ENCODE measurements at regions not wholly inside any gene's neighbourhood (a gene's known extent, or its start where the extent isn't known, plus 50 kb on each side); places are given as distances from the start of the nearest gene placed in this dataset.
"Not testable (repeated sequence)": the region's sequence is repeated elsewhere in the genome, so short reads cannot be mapped to it uniquely, and the experiment has no call there.

DNA sequence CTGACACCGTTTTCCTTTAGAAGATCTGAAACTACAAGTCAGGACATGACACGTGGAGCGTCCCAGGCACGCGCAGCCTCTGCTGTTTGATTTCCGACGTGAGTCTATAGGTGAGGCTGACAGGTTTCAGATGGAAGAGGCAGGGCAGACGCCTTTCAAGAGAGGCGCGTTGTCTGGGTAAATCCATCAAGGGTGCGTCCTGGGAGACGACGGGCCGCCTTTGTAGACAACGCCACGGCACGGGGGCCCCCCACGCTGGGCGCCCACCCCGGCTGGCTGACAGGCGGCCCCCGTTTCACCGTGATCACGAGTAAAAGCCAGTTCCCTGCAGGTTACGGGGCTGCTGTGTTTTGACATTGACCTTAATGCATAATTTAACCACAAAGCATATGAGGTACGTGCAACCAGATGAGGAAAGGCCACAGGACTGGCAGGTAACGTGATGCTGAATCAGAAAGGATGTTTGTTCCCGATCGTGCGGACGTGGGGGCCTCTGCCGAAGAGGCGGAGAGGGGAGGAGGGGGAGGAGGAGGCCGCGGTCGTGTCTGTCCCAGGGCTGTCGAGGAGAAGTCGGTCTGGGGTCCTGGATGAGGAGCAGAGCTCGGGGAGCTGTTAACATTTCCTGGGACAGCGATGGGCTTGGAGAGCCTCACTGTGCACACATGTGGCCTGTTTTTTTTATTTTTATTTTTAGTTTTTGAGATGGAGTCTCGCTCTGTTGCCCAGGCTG, 51.1 kb upstream of the PPP2R3B start:
- no peak for DNase-seq

DNA sequence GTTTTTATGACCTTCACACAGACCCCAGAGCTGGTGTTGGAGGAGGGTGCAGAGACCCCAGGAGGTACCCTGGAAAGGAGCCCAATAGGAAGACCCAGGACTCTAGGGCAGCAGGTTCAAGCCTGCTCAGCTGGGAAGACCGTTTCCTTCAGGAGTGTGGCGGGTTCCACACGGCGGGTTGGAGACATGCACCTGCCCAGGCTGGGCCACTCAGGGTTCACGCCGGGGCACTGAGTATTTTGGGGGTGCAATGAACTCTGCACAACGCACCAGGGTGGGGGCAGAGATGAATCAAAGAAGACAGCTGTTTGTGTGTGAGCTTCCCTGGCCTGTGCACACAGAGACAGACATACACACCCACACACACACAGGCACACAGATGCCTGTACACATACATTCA, 52.5 kb upstream of the PPP2R3B start:
- DNase-seq: no peak

DNA sequence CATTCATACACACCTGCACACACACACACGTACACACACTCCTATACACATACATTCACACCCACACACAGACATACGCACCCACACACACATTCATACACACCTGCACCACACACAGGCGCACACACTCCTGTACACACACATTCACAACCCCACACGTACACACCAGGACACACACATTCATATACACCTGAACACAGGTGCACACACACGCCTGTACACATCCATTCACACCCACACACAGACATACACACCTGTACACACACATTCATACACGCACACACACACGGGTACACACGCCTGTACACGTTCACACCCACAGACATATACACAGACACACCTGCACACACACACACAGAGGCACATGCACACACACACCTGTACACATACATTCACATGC, 53.0 kb upstream of the PPP2R3B start:
- DNase-seq: no peak

DNA sequence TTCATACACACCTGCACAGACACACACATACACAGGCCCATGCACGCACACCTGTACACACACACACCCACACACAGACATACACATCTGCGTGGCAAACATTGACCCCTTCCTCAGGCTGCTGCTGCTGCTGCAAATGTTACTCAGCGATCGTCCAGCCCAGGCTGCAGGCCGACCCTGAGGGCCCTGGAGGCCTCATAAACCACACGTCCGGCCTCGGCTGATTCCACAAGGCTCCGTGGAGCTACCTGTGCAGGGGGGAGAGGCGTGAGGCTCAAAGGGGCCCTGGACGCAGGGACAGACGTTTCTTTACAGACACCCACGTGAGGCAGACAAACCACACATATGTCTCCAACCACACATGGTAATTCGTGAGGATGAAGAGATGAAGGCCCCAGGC, 53.9 kb upstream of the PPP2R3B start:
- DNase-seq: no peak

DNA sequence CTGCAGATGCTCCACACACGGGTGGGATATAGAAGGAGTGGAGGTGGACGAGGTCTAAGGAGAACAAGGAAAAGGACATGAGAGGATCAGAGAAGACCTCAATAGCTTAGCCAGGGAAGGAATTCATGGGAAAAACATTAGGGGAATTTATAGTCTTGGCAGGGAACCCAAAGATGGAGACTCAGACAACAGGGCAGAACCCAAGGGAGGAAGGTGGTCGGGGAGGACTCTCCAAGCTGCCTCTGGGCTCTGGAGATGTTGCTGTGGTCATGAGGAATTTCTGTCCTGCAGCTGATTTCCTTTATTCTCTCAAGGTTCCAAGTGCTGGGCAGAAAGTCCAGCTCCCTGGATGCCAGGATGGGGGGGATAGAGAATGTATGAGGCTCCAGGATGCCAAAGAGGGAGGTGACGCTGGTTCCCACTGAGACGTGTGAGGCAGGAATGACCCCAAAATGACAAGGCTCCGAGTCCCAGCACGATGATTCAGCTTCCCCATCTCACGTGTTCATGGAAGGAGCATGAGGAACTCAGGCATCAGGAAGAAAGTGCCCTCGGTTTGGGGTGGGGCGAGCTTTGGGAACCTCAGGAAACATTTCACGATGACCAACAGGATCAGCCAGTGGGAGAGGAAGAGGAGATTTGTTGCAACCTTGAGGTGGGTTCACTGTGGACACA, 57.0 kb upstream of the PPP2R3B start:
- no peak for DNase-seq

DNA sequence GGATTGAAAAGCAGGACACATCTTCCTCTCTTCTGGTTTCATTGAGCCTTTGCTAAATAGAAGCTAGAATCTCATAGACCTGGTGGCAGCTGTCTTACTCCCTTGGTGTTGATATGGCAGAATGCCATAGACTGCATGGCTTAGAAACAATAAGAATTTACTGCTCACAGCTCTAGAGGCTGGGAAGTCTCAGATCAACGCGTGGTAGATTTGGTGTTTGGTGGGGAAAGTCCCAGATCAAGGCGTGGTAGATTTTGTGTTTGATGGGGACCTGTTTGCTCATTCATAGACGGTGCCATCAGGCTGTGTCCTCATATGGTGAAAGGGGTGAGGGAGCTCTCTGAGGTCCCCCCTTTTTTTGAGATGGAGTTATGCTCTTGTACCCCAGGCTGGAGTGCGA, 57.6 kb upstream of the PPP2R3B start:
- DNase-seq: no peak

DNA sequence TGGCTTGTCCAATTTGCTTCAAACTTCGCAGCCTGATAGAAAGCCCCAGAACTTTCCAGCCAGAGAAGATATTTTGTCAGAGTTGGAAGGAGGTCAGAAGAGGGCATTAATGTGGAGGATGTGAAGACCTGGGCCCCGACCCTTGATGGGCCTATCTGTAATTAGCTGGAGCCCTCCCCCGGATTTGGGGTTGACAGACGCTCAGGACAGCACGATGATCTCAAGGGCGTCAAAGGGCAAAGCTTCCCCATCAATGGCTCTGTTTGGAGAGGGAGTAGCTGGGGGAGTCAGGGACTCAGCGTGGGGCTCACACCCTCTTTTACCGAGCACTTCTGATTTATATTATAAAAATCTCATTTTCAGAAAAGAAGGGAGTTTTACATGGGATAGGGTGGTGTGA, 59.0 kb upstream of the PPP2R3B start:
- DNase-seq: no peak

DNA sequence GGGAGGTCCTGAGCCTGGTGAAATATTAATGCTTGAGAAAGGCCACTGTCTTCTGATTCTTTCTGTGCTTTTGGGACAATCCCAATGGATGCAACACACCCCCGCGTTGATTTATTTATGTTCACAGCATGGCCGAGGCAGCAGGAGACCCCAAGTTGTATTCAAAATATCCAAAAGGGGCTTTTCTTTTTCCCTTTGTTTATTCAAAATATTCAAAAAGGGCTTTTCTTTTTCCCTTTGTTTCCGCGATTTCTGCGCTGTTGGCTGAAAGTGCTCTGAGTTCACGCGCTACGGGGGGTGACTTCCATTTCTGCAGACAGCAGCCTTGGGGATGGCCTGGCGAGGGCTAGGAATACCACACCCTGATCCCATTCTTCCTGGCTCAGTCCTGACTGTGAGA, 59.5 kb upstream of the PPP2R3B start:
- DNase-seq: no peak

DNA sequence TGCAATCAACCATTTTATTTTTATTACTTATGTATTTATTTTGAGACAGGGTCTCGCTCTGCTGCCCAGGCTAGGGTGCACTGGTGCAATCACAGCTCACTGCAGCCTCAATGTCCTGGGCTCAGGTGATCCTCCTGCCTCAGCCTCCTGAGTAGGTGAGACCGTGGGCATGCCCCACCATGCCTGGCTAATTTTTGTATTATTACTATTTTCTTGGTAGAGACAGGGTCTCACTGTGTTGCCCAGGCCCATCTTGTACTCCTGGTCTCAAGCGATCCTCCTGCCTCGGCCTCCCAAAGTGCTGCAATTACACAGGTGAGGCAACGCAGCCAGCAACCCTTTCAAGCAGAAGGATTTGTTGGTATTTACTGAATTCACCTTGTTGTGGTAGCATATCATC, 60.3 kb upstream of the PPP2R3B start:
- DNase-seq: no peak

DNA sequence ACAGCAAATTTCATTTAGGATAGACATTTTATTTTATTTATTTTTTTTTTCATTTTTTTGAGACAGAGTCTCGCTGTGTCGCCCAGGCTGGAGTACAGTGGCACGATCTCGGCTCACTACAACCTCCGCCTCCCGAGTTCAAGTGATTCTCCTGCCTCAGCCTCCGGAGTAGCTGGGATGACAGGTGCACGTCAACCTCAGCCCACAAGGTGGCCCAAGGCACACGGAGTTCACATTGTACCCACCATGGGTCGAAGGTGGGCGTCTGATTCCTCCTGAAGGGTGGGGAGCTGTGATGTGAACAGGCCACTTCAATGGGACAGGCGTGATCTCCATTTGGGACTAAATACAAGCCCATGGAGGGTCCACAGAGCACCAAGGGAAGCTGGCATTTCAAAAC, 65.0 kb upstream of the PPP2R3B start:
- not testable (repeated sequence) for DNase-seq

DNA sequence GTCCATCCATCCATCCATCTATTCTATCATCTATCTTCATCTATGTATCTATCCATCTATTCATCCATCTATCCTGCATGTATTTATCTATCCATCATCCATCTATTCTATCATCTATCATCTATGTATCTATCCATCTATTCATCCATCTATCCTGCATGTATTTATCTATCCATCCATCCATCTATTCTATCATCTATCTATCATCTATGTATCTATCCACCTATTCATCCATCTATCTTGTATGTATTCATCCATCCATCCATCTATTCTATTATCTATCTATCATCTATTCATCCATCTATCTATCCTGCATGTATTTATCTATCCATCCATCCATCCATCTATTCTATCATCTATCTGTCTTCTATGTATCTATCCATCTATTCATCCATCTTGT, 65.9 kb upstream of the PPP2R3B start:
- no peak for DNase-seq

DNA sequence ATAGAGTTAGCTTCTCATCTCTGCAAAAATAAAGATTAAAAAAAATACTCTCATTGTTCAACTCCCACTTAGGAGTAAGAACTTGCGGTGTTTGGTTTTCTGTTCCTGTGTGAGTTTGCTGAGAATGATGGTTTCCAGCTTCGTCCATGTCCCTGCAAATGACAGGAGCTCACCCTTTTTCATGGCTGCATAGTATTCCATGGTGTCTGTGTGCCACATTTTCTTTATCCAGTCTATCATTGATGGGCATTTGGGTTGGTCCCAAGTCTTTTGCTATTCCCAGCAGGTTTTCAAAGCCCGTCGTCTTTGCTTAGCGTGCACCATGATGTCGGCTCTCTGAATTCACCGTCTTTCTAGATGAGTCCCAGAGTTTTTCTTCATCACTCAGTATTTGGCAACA, 67.8 kb upstream of the PPP2R3B start:
- DNase-seq: not testable (repeated sequence)

DNA sequence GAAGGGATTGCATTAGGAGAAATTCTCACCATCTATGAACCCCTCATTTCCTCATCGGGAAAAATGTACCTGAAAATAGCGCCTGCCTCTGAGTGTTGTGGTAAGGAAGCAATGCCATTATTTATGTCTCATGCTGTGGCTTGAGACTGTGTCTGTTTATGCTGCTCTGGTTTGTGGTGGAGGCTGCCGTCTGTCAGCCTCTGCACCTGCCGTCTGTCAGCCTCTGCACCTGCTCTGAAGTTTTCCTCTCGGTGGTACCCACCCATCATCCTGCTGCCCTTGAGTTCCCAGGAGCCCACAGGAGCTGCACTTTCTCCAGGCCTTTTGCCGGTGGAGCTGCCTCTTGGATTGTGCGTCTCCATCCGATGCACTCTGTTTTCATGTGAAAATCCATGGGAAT, 68.5 kb upstream of the PPP2R3B start:
- DNase-seq: no peak

DNA sequence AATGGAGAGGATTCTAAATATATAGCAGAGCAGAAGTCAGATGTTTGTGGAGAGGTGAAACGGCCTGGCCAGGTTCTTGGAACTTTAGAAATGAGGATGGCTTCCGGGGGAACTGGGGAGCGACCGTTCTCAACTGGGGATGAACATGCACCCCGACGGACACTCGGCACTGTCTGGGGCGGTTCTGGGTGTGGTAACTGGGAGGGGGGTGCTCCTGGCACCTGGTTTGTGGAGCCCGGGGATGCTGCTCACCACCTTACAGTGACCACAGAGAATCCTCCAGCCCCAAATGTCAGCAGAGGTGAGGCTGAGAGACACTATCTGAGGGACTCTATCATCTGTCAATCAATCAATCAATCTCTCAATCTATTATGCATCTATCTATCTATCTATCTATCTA, 69.0 kb upstream of the PPP2R3B start:
- DNase-seq: no peak

DNA sequence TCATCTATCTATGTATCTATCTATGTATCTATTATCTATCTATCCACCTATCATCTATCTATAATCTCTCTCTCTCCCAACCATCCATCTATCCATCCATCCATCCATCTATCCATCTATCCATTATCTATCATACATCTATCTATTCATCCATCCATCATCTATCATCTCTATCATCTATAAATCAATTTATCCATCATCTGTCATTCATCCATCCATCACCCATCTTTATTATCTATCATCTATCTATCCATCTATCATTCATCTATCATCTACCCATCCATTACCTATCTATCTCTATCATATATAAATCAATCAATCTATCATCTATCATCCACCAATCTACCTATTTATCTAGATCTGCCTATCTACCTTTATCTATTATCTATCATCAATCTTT, 69.4 kb upstream of the PPP2R3B start:
- DNase-seq: no peak

DNA sequence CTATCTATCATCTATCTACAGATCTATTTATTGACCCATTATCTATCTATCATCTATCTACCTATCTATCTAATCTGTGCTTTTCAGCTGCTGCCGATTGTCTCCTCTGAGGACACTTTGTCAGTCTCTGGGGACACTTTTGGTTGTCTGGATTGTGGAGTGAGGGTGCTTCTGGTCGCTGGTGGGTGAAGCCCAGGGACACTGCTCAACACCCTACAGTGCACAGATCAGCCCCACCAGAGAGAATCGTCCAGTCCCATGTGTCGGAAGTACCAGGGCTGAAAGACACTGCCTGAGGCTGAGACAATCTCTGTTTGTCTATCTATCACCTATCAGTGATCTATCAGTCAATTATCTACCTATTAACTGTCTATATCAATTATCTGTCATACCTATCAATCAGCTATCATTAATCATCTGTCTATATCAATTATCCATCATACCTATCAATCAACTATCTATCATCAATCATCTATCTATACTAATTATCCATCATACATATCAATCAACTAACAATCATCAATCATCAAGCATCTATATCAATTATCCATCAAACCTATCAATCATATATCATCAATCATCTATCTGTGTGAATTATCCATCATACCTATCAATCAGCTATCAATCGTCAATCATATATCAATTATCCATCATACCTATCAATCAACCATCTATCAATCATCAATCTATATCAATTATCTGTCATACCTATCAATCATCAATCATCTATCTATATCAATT, 70.0 kb upstream of the PPP2R3B start:
- DNase-seq: no peak

DNA sequence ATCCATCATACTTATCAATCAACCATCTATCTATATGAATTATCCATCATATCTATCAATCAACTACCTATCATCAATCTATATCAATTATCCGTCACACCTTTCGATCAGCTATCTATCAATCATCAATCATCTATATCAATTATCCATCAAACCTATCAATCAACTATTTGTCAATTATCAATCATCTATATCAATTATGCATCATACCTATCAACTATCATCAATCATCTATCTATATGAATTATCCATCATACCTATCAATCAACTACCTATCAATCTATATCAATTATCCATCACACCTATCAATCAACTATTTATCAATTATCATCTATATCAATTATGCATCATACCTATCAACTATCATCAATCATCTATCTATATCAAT, 70.6 kb upstream of the PPP2R3B start:
- DNase-seq: no peak

DNA sequence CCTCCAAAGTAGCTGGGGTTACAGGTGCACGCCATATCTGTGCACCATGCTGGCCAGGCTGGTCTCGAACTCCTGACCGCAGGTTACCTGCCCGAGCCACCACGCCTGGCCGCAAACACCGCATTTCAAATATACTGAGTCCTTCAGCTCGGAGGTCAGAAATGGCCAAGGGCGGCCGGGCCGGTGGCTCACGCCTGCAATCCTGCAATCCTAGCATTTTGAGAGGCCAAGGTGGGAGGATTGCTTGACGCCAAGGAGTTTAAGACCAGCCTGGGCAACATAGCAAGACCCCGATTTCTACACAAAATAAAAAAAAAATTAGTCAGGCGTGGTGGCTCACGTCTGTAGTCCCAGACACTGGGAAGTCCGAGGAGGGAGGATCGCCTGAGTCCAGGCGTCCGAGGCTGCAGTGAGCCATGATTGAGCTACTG, 71.9 kb upstream of the PPP2R3B start:
- no peak for DNase-seq

DNA sequence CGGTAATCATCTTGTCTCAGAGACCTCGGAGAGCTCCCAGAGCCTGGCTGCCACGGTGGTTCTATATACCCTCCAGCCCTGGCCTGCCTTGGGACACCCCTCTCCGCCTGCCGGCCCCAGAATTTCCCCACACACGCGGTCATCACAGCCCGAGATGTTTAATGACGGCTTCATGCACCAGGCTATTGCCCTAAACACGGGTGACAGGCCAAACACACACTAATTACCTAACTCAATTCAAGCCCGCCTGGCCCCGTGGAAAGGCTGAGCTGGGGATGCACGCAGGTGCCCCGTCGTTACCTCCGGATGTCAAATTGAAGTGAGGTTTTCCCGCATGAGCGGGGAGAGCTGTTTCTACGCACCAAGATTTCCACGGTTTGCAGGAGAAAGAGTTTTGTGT, 72.9 kb upstream of the PPP2R3B start:
- DNase-seq: no peak

DNA sequence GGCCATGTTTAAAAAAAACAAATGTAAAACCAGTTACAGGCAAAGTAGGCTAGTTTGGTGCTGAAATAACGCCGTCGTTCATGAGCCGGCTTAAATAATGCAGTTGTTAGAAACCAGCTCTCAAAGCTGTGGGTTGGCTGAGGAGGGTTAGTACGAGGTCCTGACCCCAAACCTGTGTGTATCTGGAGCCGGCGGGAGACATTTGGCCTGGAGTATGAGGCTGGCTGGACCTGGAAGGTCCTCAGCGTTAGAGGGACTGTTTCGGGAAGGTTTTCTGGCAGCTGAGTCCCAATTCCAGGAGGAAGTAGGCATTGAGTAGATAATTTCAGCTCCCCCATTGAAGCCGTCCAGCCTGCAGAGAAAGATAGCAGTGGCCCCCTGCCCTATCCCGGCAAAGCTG, 73.4 kb upstream of the PPP2R3B start:
- no peak for DNase-seq

DNA sequence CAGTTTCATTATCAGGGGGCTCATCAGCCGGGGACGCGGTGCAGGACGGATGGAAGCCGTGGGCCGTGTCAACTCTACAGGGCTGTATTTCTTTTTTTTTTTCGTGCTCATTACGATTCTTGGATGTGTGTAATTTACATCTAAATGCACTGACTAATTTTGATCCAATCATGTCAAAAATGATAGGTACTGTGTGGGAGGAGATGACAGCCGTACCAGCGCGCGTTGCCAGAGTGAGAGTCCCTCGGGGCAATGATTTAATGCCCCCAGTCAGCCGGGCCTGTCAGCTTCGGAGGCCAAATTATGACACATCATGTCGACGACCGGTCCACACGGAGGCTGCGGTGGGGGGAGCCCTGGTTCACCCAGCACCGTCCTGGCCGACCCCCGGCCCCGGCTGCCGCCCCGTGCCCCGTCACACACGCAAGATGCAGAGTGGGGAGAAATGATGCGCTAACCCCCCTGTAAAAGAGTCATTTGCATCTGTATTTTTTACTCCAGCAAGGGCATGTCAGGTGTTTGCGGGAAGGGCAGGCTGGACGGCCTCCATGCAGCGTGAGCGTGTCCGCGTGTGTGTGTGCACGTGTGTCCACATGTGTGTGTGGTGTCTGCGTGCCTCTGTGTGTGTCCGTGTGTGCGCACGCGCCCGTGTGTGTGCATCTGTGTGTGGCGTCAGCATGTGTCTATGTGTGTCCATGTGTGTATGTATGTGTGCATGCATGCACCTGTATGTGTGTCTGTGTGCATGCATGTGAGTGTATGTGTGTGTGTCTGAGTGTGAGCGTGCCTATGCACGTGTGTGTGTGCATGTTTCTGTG, 74.3 kb upstream of the PPP2R3B start:
- no peak for DNase-seq

DNA sequence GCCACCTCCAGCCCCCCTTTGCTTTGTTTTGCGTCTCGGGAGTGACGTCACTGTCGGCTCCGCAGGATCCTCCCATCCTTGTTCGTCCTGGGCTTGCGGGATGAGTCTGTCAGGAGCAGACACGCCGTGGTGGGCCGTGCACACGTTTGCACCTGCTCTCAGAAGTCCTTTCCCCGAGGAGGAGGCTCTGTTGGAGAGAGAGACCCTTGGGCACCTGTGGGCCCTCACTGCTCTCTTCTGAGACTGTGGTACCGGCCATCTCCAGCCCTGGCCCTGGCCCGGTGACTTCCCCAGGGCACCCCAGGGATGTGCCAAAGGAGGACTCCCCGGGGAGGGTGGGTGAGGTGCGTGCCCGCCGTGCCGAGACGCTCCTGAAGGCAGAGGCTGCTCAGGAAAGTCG, 76.1 kb upstream of the PPP2R3B start:
- DNase-seq: no peak
